ENCODE measurements at regions not wholly inside any gene's neighbourhood (a gene's known extent, or its start where the extent isn't known, plus 50 kb on each side); places are given as distances from the start of the nearest gene placed in this dataset.

GRCh38 chr9:27633764-27634163 lies 60.5 kb upstream of the C9orf72 start:
- DNase-seq (ENCODE audit: low read depth) = no peak
- no peak for TF ChIP-seq CTCF (conservative IDR thresholded peaks at IDR 0.05; ENCODE audit: control insufficient read depth, insufficient read depth, low read depth, low read length)
- H3K4me3 ChIP-seq (ENCODE audit: control insufficient read depth, low read depth, low read length) = no peak overlapping the region

- DNase-seq (ENCODE audit: low read depth) = no peak
- no peak for TF ChIP-seq CTCF (conservative IDR thresholded peaks at IDR 0.05; ENCODE audit: control insufficient read depth, insufficient read depth, low read depth, low read length)
- H3K4me3 ChIP-seq (ENCODE audit: control insufficient read depth, low read depth, low read length) = no peak overlapping the region
These were observed 61.6 kb upstream of the C9orf72 start for GRCh38 chr9:27634879-27635278.

GRCh38 chr9:27638716-27639115 lies 65.4 kb upstream of the C9orf72 start:
- TF ChIP-seq CTCF (conservative IDR thresholded peaks at IDR 0.05; ENCODE audit: control insufficient read depth, insufficient read depth, low read depth, low read length) = no peak
- DNase-seq (ENCODE audit: low read depth) = no peak
- H3K4me3 ChIP-seq (ENCODE audit: control insufficient read depth, low read depth, low read length) = no peak overlapping the region

GRCh38 chr9:27645161-27645840 lies 72.0 kb upstream of the C9orf72 start:
- TF ChIP-seq CTCF (conservative IDR thresholded peaks at IDR 0.05; ENCODE audit: control insufficient read depth, insufficient read depth, low read depth, low read length) = no peak
- no peak for DNase-seq (ENCODE audit: low read depth)
- no peak overlapping the region for H3K4me3 ChIP-seq (ENCODE audit: control insufficient read depth, low read depth, low read length)

DNA sequence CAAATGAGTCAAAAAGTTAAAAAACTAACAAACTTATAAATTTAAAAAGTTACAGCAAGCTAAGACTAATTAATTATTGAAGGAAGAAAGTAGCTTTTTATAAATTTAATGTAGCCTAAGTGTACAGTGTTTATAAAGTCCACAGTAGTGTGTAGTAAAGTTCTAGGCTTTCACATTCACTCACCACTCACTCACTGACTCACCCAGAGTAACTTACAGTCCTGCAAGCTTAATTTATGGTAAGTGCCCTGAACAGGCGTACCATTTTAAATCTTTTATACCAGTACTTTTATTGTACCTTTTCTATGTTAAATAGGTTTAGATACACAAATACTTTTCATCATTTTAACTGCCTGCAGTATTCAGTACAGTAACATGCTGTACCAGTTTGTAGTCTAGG lies 80.0 kb upstream of the C9orf72 start:
- TF ChIP-seq CTCF (conservative IDR thresholded peaks at IDR 0.05; ENCODE audit: control insufficient read depth, insufficient read depth, low read depth, low read length) = no peak
- H3K4me3 ChIP-seq (ENCODE audit: control insufficient read depth, low read depth, low read length) = no peak overlapping the region
- DNase-seq (ENCODE audit: low read depth) = no peak

- TF ChIP-seq CTCF (conservative IDR thresholded peaks at IDR 0.05; ENCODE audit: control insufficient read depth, insufficient read depth, low read depth, low read length) = no peak
- DNase-seq (ENCODE audit: low read depth) = no peak
These were observed 80.7 kb upstream of the C9orf72 start for GRCh38 chr9:27653957-27654356.

More at GRCh38 chr9:27653957-27654356, 80.7 kb upstream of the C9orf72 start:
- no peak overlapping the region for H3K4me3 ChIP-seq (ENCODE audit: control insufficient read depth, low read depth, low read length)
